WTC11 (cell line): ENCODE measurements at regions not wholly inside any gene's neighbourhood (a gene's known extent, or its start where the extent isn't known, plus 50 kb on each side); places are given as distances from the start of the nearest gene placed in this dataset.

Experiments
- ATAC-seq: fragments of 200-7000 bp; cut with Tn5 transposase; 2 replicates; pipeline ENCODE4 v1.10.0; 2021; ENCODE audit warnings: mild to moderate bottlenecking, moderate library complexity
- CTCF ChIA-PET: fragments of 300-600 bp; sonication (Branson Sonifier 250); formaldehyde crosslinking; loops from one replicate; lab custom pipeline; 2021; ENCODE audit warnings: antibody characterized with exemption; lab: Charles Lee
- POLR2A ChIA-PET: fragments of 350-600 bp; sonication (Branson Sonifier 250); formaldehyde crosslinking; loops from one replicate; lab custom pipeline; 2021; ENCODE audit warnings: antibody characterized with exemption; lab: Charles Lee
- DNase-seq: peaks from one replicate; pipeline ENCODE4 v3.0.0; 2021; ENCODE audit warnings: low spot score
- H3K27ac Mint-ChIP-seq: 2 replicates; pipeline ENCODE4 v1.8.0; 2021; ENCODE audit warnings: mixed read lengths
- H3K27me3 Mint-ChIP-seq: 2 replicates; pipeline ENCODE4 v1.8.0; 2021; ENCODE audit warnings: low read depth, mild to moderate bottlenecking, moderate library complexity, mixed read lengths
- H3K36me3 Mint-ChIP-seq: 2 replicates; pipeline ENCODE4 v1.8.0; 2021; ENCODE audit warnings: mixed read lengths
- H3K4me1 Mint-ChIP-seq: 2 replicates; pipeline ENCODE4 v1.8.0; 2022; ENCODE audit warnings: mixed read lengths
- H3K4me3 Mint-ChIP-seq: 2 replicates; pipeline ENCODE4 v1.8.0; 2021; ENCODE audit warnings: mild to moderate bottlenecking, moderate library complexity, mixed read lengths
- H3K9me3 Mint-ChIP-seq: 2 replicates; pipeline ENCODE4 v1.8.0; 2021; ENCODE audit warnings: mixed read lengths
- ELF4 ChIP-seq: sonication (generic); formaldehyde crosslinking; IDR thresholded peaks from 2 replicates; pipeline ENCODE4 v1.8.1; 2022; ENCODE audit warnings: low read depth, mild to moderate bottlenecking, moderate library complexity, missing genetic modification reagents
- EMX1 ChIP-seq: fragments of 250-450 bp; sonication (Bioruptor Pico); IDR thresholded peaks from 2 replicates; pipeline ENCODE4 v1.8.0; 2021; ENCODE audit warnings: mild to moderate bottlenecking
- GABPB1 ChIP-seq: sonication (generic); formaldehyde crosslinking; IDR thresholded peaks from 2 replicates; pipeline ENCODE4 v1.8.1; 2023; ENCODE audit warnings: mild to moderate bottlenecking, missing genetic modification reagents
- MYBL2 ChIP-seq: sonication (generic); formaldehyde crosslinking; IDR thresholded peaks from 2 replicates; pipeline ENCODE4 v1.8.1; 2023; ENCODE audit warnings: mild to moderate bottlenecking, moderate library complexity, missing genetic modification reagents
- NFATC4 ChIP-seq: fragments of 250-450 bp; sonication (Bioruptor Pico); IDR thresholded peaks from 2 replicates; pipeline ENCODE4 v1.9.0; 2021; ENCODE audit warnings: mild to moderate bottlenecking
- NFYB ChIP-seq: sonication (generic); formaldehyde crosslinking; conservative IDR thresholded peaks from 2 replicates; pipeline ENCODE4 v1.8.0; 2022; ENCODE audit warnings: low read depth, missing genetic modification reagents
- NR2C2 ChIP-seq: sonication (generic); formaldehyde crosslinking; IDR thresholded peaks from 2 replicates; pipeline ENCODE4 v1.8.0; 2022; ENCODE audit warnings: mild to moderate bottlenecking, missing genetic modification reagents
- TCF7 ChIP-seq: sonication (generic); formaldehyde crosslinking; IDR thresholded peaks from 2 replicates; pipeline ENCODE4 v1.8.0; 2022; ENCODE audit warnings: mild to moderate bottlenecking, low read depth, missing genetic modification reagents, moderate library complexity
- TP53 ChIP-seq: sonication (generic); formaldehyde crosslinking; IDR thresholded peaks from 2 replicates; pipeline ENCODE4 v1.8.1; 2023; ENCODE audit warnings: mild to moderate bottlenecking, missing genetic modification reagents
- ZBTB21 ChIP-seq: sonication (generic); formaldehyde crosslinking; IDR thresholded peaks from 2 replicates; pipeline ENCODE4 v1.8.1; 2023; ENCODE audit warnings: mild to moderate bottlenecking, missing genetic modification reagents, borderline replicate concordance
- ZNF138 ChIP-seq: sonication (generic); formaldehyde crosslinking; conservative IDR thresholded peaks from 2 replicates; pipeline ENCODE4 v1.8.1; 2022; ENCODE audit warnings: mild to moderate bottlenecking, moderate library complexity, missing genetic modification reagents
- ZNF219 ChIP-seq: sonication (generic); formaldehyde crosslinking; IDR thresholded peaks from 2 replicates; pipeline ENCODE4 v1.8.0; 2023; ENCODE audit warnings: missing genetic modification reagents, mild to moderate bottlenecking, borderline replicate concordance
- ZNF263 ChIP-seq: sonication (generic); formaldehyde crosslinking; IDR thresholded peaks from 2 replicates; pipeline ENCODE4 v1.8.1; 2022; ENCODE audit warnings: low read depth, mild to moderate bottlenecking, moderate library complexity, missing genetic modification reagents
- ZNF423 ChIP-seq: fragments of 250-450 bp; sonication (Bioruptor Pico); IDR thresholded peaks from 2 replicates; pipeline ENCODE4 v2.1.2; 2022; ENCODE audit warnings: mild to moderate bottlenecking, moderate library complexity
- TF ChIP-seq, protein P1 (sequence below): sonication (generic); formaldehyde crosslinking; IDR thresholded peaks from 2 replicates; pipeline ENCODE4 v1.8.1; 2023; ENCODE audit warnings: mild to moderate bottlenecking, missing genetic modification reagents, moderate library complexity
- TF ChIP-seq, protein P2 (sequence below): fragments of 250-450 bp; sonication (Bioruptor Pico); IDR thresholded peaks from 2 replicates; pipeline ENCODE4 v1.9.0; 2021; ENCODE audit warnings: moderate library complexity, mild to moderate bottlenecking, inconsistent platforms, borderline replicate concordance
- TF ChIP-seq, protein P3 (sequence below): sonication (generic); formaldehyde crosslinking; IDR thresholded peaks from 2 replicates; pipeline ENCODE4 v1.8.1; 2022; ENCODE audit warnings: low read depth, missing genetic modification reagents, borderline replicate concordance
- TF ChIP-seq, protein P4 (sequence below): sonication (generic); formaldehyde crosslinking; IDR thresholded peaks from 2 replicates; pipeline ENCODE4 v1.8.0; 2022; ENCODE audit warnings: missing genetic modification reagents
- TF ChIP-seq, protein P5 (sequence below): sonication (generic); formaldehyde crosslinking; conservative IDR thresholded peaks from 2 replicates; pipeline ENCODE4 v1.8.1; 2022; ENCODE audit warnings: mild to moderate bottlenecking, missing genetic modification reagents
- TF ChIP-seq, protein P6 (sequence below): sonication (generic); formaldehyde crosslinking; IDR thresholded peaks from 2 replicates; pipeline ENCODE4 v1.8.1; 2023; ENCODE audit warnings: mild to moderate bottlenecking, missing genetic modification reagents
- TF ChIP-seq, protein P7 (sequence below): sonication (generic); formaldehyde crosslinking; IDR thresholded peaks from 2 replicates; pipeline ENCODE4 v1.8.0; 2023; ENCODE audit warnings: missing genetic modification reagents
- TF ChIP-seq, protein P8 (sequence below): fragments of 250-450 bp; sonication (Bioruptor Pico); IDR thresholded peaks from 2 replicates; pipeline ENCODE4 v1.9.0; 2021; ENCODE audit warnings: mild to moderate bottlenecking

DNA sequence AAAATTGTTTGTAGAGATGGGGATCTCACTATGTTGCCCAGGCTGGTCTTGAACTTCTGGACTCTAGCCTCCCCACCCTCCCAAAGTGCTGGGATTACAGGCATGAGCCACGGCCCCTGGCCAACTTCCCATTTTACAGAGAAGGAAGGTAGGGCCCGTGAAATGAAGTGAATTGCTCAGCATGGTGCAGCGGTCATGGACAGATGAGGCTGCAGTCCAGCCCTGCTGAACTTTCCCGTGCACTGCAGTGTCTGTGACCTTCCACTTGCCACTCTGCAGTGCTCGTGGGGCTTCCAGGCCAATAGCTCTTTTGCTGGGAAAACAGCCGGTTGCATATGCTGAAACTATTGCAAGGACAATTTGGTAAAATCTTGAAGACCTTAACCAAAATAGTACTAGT lies 454.4 kb upstream of the FAT1 start:
- POLR2A ChIA-PET = no interaction called here
- CTCF ChIA-PET = no interaction called here
- no peaks in the 10 kb centered on the region for H3K27me3 Mint-ChIP-seq
- H3K36me3 Mint-ChIP-seq = no peaks in the 10 kb centered on the region
- ATAC-seq (no peak), DNase-seq (no peak)
- H3K4me3 Mint-ChIP-seq = no peak overlapping the region
- peaks cover 26% of the 10 kb centered on the region for H3K4me1 Mint-ChIP-seq
- peaks cover 5% of the 10 kb centered on the region; the same call in 1 of the 2 replicates for H3K9me3 Mint-ChIP-seq
- H3K27ac Mint-ChIP-seq = no peak overlapping the region
- TF ChIP-seq ZNF263 (CRISPR knock-in tag) = no peak
- no peak for TF ChIP-seq ZNF423 (CRISPR knock-in tag)
- TF ChIP-seq NFYB (CRISPR knock-in tag) = no peak
- TF ChIP-seq NFATC4 = no peak
- TF ChIP-seq, protein P1, sequence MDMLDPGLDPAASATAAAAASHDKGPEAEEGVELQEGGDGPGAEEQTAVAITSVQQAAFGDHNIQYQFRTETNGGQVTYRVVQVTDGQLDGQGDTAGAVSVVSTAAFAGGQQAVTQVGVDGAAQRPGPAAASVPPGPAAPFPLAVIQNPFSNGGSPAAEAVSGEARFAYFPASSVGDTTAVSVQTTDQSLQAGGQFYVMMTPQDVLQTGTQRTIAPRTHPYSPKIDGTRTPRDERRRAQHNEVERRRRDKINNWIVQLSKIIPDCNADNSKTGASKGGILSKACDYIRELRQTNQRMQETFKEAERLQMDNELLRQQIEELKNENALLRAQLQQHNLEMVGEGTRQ (CRISPR knock-in tag) = no peak
- TF ChIP-seq, protein P2, sequence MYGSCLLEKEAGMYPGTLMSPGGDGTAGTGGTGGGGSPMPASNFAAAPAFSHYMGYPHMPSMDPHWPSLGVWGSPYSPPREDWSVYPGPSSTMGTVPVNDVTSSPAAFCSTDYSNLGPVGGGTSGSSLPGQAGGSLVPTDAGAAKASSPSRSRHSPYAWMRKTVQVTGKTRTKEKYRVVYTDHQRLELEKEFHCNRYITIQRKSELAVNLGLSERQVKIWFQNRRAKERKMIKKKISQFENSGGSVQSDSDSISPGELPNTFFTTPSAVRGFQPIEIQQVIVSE = no peak
- no peak for TF ChIP-seq ELF4 (CRISPR knock-in tag)
- no peak for TF ChIP-seq ZNF219 (CRISPR knock-in tag)
- TF ChIP-seq, protein P3, sequence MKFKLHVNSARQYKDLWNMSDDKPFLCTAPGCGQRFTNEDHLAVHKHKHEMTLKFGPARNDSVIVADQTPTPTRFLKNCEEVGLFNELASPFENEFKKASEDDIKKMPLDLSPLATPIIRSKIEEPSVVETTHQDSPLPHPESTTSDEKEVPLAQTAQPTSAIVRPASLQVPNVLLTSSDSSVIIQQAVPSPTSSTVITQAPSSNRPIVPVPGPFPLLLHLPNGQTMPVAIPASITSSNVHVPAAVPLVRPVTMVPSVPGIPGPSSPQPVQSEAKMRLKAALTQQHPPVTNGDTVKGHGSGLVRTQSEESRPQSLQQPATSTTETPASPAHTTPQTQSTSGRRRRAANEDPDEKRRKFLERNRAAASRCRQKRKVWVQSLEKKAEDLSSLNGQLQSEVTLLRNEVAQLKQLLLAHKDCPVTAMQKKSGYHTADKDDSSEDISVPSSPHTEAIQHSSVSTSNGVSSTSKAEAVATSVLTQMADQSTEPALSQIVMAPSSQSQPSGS (CRISPR knock-in tag) = no peak
- TF ChIP-seq, protein P4, sequence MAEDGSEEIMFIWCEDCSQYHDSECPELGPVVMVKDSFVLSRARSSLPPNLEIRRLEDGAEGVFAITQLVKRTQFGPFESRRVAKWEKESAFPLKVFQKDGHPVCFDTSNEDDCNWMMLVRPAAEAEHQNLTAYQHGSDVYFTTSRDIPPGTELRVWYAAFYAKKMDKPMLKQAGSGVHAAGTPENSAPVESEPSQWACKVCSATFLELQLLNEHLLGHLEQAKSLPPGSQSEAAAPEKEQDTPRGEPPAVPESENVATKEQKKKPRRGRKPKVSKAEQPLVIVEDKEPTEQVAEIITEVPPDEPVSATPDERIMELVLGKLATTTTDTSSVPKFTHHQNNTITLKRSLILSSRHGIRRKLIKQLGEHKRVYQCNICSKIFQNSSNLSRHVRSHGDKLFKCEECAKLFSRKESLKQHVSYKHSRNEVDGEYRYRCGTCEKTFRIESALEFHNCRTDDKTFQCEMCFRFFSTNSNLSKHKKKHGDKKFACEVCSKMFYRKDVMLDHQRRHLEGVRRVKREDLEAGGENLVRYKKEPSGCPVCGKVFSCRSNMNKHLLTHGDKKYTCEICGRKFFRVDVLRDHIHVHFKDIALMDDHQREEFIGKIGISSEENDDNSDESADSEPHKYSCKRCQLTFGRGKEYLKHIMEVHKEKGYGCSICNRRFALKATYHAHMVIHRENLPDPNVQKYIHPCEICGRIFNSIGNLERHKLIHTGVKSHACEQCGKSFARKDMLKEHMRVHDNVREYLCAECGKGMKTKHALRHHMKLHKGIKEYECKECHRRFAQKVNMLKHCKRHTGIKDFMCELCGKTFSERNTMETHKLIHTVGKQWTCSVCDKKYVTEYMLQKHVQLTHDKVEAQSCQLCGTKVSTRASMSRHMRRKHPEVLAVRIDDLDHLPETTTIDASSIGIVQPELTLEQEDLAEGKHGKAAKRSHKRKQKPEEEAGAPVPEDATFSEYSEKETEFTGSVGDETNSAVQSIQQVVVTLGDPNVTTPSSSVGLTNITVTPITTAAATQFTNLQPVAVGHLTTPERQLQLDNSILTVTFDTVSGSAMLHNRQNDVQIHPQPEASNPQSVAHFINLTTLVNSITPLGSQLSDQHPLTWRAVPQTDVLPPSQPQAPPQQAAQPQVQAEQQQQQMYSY = no peak
- TF ChIP-seq EMX1 (CRISPR knock-in tag) = no peak
- TF ChIP-seq, protein P5, sequence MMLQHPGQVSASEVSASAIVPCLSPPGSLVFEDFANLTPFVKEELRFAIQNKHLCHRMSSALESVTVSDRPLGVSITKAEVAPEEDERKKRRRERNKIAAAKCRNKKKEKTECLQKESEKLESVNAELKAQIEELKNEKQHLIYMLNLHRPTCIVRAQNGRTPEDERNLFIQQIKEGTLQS (CRISPR knock-in tag) = no peak
- no peak for TF ChIP-seq NR2C2 (CRISPR knock-in tag)
- no peak for TF ChIP-seq GABPB1 (CRISPR knock-in tag)
- TF ChIP-seq, protein P6, sequence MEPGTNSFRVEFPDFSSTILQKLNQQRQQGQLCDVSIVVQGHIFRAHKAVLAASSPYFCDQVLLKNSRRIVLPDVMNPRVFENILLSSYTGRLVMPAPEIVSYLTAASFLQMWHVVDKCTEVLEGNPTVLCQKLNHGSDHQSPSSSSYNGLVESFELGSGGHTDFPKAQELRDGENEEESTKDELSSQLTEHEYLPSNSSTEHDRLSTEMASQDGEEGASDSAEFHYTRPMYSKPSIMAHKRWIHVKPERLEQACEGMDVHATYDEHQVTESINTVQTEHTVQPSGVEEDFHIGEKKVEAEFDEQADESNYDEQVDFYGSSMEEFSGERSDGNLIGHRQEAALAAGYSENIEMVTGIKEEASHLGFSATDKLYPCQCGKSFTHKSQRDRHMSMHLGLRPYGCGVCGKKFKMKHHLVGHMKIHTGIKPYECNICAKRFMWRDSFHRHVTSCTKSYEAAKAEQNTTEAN (CRISPR knock-in tag) = no peak
- no peak for TF ChIP-seq ZNF138 (CRISPR knock-in tag)

DNA sequence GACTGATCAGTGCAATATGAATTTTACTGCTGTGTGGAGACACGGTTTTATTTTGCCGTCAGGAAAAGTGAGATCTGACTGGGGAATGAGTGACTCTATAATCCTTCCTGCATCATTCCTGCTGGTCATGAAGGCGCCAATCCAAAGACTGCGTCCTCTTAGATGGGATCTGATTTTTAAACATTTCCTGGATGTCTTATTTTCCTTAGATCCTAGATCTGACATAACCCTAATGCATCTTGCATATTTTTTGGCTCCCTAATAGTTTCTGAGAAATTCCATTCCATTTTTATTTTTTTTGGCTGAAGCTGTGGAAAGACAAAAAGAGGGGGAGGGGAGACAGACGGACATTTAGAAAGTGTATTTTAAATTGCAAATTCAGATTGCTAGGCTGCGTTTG lies 454.9 kb upstream of the FAT1 start:
- Mint-ChIP-seq H3K4me3 (no peak overlapping the region), H3K36me3 (no peaks in the 10 kb centered on the region), H3K27ac (no peak overlapping the region), H3K4me1 (peaks cover 26% of the 10 kb centered on the region), H3K27me3 (no peaks in the 10 kb centered on the region), H3K9me3 (peaks cover 5% of the 10 kb centered on the region; the same call in 1 of the 2 replicates)
- ChIA-PET CTCF (no interaction called here), POLR2A (no interaction called here)
- no peak for ATAC-seq
- DNase-seq = no peak
- TF ChIP-seq ZBTB21 (CRISPR knock-in tag) (no peak), TCF7 (CRISPR knock-in tag) (no peak), MYBL2 (CRISPR knock-in tag) (no peak), TP53 (no peak), ELF4 (CRISPR knock-in tag) (no peak)
- TF ChIP-seq, protein P7, sequence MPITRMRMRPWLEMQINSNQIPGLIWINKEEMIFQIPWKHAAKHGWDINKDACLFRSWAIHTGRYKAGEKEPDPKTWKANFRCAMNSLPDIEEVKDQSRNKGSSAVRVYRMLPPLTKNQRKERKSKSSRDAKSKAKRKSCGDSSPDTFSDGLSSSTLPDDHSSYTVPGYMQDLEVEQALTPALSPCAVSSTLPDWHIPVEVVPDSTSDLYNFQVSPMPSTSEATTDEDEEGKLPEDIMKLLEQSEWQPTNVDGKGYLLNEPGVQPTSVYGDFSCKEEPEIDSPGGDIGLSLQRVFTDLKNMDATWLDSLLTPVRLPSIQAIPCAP (CRISPR knock-in tag) = no peak
- TF ChIP-seq, protein P8, sequence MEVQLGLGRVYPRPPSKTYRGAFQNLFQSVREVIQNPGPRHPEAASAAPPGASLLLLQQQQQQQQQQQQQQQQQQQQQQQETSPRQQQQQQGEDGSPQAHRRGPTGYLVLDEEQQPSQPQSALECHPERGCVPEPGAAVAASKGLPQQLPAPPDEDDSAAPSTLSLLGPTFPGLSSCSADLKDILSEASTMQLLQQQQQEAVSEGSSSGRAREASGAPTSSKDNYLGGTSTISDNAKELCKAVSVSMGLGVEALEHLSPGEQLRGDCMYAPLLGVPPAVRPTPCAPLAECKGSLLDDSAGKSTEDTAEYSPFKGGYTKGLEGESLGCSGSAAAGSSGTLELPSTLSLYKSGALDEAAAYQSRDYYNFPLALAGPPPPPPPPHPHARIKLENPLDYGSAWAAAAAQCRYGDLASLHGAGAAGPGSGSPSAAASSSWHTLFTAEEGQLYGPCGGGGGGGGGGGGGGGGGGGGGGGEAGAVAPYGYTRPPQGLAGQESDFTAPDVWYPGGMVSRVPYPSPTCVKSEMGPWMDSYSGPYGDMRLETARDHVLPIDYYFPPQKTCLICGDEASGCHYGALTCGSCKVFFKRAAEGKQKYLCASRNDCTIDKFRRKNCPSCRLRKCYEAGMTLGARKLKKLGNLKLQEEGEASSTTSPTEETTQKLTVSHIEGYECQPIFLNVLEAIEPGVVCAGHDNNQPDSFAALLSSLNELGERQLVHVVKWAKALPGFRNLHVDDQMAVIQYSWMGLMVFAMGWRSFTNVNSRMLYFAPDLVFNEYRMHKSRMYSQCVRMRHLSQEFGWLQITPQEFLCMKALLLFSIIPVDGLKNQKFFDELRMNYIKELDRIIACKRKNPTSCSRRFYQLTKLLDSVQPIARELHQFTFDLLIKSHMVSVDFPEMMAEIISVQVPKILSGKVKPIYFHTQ (CRISPR knock-in tag) = no peak
